Neural cell (in vitro differentiated cells): ENCODE measurements at regions not wholly inside any gene's neighbourhood (a gene's known extent, or its start where the extent isn't known, plus 50 kb on each side); places are given as distances from the start of the nearest gene placed in this dataset.

ENCODE experiments used
- H2AFZ ChIP-seq: fragments of 200-600, 300-800 bp; sonication (generic), shearing (Covaris generic); 2 replicates; pipeline ENCODE4 v1.6.0; 2014; ENCODE audit warnings: low read depth, mild to moderate bottlenecking, antibody characterized with exemption, low read length, moderate library complexity
- H3F3A ChIP-seq: fragments of 200-600 bp; shearing (Covaris generic); 2 replicates; pipeline ENCODE4 v1.6.1; 2016; ENCODE audit warnings: mild to moderate bottlenecking, moderate library complexity, mixed read lengths, antibody characterized with exemption, low read length; ENCODE audit not compliant: insufficient read depth, poor library complexity, severe bottlenecking
- H3K27ac ChIP-seq: fragments of 200-600, 300-800 bp; sonication (generic), shearing (Covaris generic); 2 replicates; pipeline ENCODE4 v1.5.1; 2014; ENCODE audit warnings: mild to moderate bottlenecking, low read length, moderate library complexity
- H3K27me3 ChIP-seq: fragments of 300-800, 200-600 bp; sonication (generic), shearing (Covaris generic); 2 replicates; pipeline ENCODE4 v1.6.0; 2014; ENCODE audit warnings: mild to moderate bottlenecking, low read depth, low read length, moderate library complexity; ENCODE audit not compliant: insufficient read depth
- H3K36me3 ChIP-seq: fragments of 300-800, 200-600 bp; sonication (generic), shearing (Covaris generic); 2 replicates; pipeline ENCODE4 v1.5.1; 2014; ENCODE audit warnings: mild to moderate bottlenecking, antibody characterized with exemption, low read length, moderate library complexity; ENCODE audit not compliant: insufficient read depth
- H3K4me2 ChIP-seq: fragments of 300-800, 200-600 bp; sonication (generic), shearing (Covaris generic); 2 replicates; pipeline ENCODE4 v1.6.0; 2014; ENCODE audit warnings: mild to moderate bottlenecking, low read length
- H3K4me3 ChIP-seq: fragments of 300-800, 200-600 bp; sonication (generic), shearing (Covaris generic); 2 replicates; pipeline ENCODE4 v1.5.1; 2014; ENCODE audit warnings: mild to moderate bottlenecking, low read length, moderate library complexity
- H3K79me2 ChIP-seq: fragments of 200-600 bp; shearing (Covaris generic); replicated peaks from 2 replicates; pipeline ENCODE4 v1.6.0; 2014; ENCODE audit warnings: mild to moderate bottlenecking, low read length, moderate library complexity; ENCODE audit not compliant: insufficient read depth
- H3K9ac ChIP-seq: fragments of 300-800, 200-600 bp; sonication (generic), shearing (Covaris generic); 2 replicates; pipeline ENCODE4 v1.6.1; 2016; ENCODE audit warnings: mild to moderate bottlenecking, low read length, mixed read lengths
- H3K9me2 ChIP-seq: fragments of 200-600 bp; shearing (Covaris generic); 2 replicates; pipeline ENCODE4 v1.6.1; 2016; ENCODE audit warnings: mild to moderate bottlenecking, low read length, mixed read lengths; ENCODE audit not compliant: insufficient read depth
- H3K9me3 ChIP-seq: fragments of 200-600, 300-800 bp; sonication (generic), shearing (Covaris generic); 2 replicates; pipeline ENCODE4 v1.6.1; 2016; ENCODE audit warnings: mild to moderate bottlenecking, mixed run types, low read length, moderate library complexity, mixed read lengths
- H4K20me1 ChIP-seq: fragments of 200-600 bp; shearing (Covaris generic); 2 replicates; pipeline ENCODE4 v1.6.1; 2016; ENCODE audit warnings: mild to moderate bottlenecking, mixed run types; ENCODE audit not compliant: insufficient read depth
- CTCF ChIP-seq: fragments of 450-650 bp; IDR thresholded peaks from 2 replicates; pipeline ENCODE4 v1.5.1; 2014; ENCODE audit warnings: antibody characterized with exemption, mild to moderate bottlenecking, moderate library complexity; ENCODE audit not compliant: poor library complexity, severe bottlenecking
- EP300 ChIP-seq: fragments of 450-650 bp; conservative IDR thresholded peaks from 2 replicates; pipeline ENCODE4 v1.6.1; 2014; ENCODE audit warnings: antibody characterized with exemption, mild to moderate bottlenecking, moderate library complexity; ENCODE audit not compliant: poor library complexity, severe bottlenecking
- EZH2 ChIP-seq: fragments of 200-600, 300-800 bp; shearing (Covaris generic), sonication (generic); IDR thresholded peaks from 2 replicates; pipeline ENCODE4 v1.6.1; 2014; ENCODE audit warnings: antibody characterized with exemption, low read length, borderline replicate concordance, mild to moderate bottlenecking; ENCODE audit not compliant: insufficient read depth, poor library complexity, severe bottlenecking
- MXI1 ChIP-seq: fragments of 450-650 bp; conservative IDR thresholded peaks from 2 replicates; pipeline ENCODE4 v1.6.1; 2014; ENCODE audit warnings: antibody characterized with exemption, mild to moderate bottlenecking; ENCODE audit not compliant: poor library complexity, severe bottlenecking
- POLR2AphosphoS5 ChIP-seq: IDR thresholded peaks from 2 replicates; pipeline ENCODE4 v1.6.1; 2012
- RAD21 ChIP-seq: fragments of 450-650 bp; conservative IDR thresholded peaks from 2 replicates; pipeline ENCODE4 v1.6.1; 2014; ENCODE audit warnings: antibody characterized with exemption, mild to moderate bottlenecking, moderate library complexity
- REST ChIP-seq: IDR thresholded peaks from 2 replicates; pipeline ENCODE4 v1.6.1; 2012; ENCODE audit warnings: borderline replicate concordance
- SMC3 ChIP-seq: fragments of 450-650 bp; conservative IDR thresholded peaks from 2 replicates; pipeline ENCODE4 v1.6.1; 2014; ENCODE audit warnings: antibody characterized with exemption, mild to moderate bottlenecking, moderate library complexity; ENCODE audit not compliant: poor library complexity
- TAF1 ChIP-seq: IDR thresholded peaks from 2 replicates; pipeline ENCODE4 v1.6.1; 2012; ENCODE audit warnings: low read depth

- Histone ChIP-seq H3K79me2 (no peaks in the 10 kb centered on the region), H3K27me3 (no peaks in the 10 kb centered on the region), H3K27ac (no peak overlapping the region), H3K9ac (no peak overlapping the region), H3K36me3 (no peaks in the 10 kb centered on the region), H3K4me2 (no peak overlapping the region), H3K4me3 (no peak overlapping the region), H3K9me2 (no peaks in the 10 kb centered on the region), H3F3A (no peaks in the 10 kb centered on the region), H2AFZ (no peak overlapping the region), H3K9me3 (no peaks in the 10 kb centered on the region), H4K20me1 (no peaks in the 10 kb centered on the region)
- TF ChIP-seq RAD21: no peak
- no peak for TF ChIP-seq POLR2AphosphoS5
- TF ChIP-seq MXI1: no peak
- no peak for TF ChIP-seq SMC3
- TF ChIP-seq REST: no peak
- TF ChIP-seq EZH2: no peak
- TF ChIP-seq CTCF: no peak
- TF ChIP-seq TAF1: no peak
- no peak for TF ChIP-seq EP300
These were observed 228.7 kb upstream of the SLC35B3 start for GRCh38 chr6:8664070-8664469.

- no peaks in the 10 kb centered on the region for H4K20me1 ChIP-seq
These were observed 224.3 kb upstream of the SLC35B3 start for GRCh38 chr6:8659404-8660189.

More at GRCh38 chr6:8659404-8660189, 224.3 kb upstream of the SLC35B3 start:
- Histone ChIP-seq H3K36me3 (no peaks in the 10 kb centered on the region), H3K27ac (no peak overlapping the region), H3K4me2 (no peak overlapping the region), H3F3A (no peaks in the 10 kb centered on the region), H3K79me2 (no peaks in the 10 kb centered on the region), H3K9ac (no peak overlapping the region), H3K4me3 (no peak overlapping the region), H2AFZ (no peak overlapping the region), H3K27me3 (no peaks in the 10 kb centered on the region), H3K9me3 (no peaks in the 10 kb centered on the region), H3K9me2 (no peaks in the 10 kb centered on the region)
- TF ChIP-seq SMC3: no peak
- no peak for TF ChIP-seq EZH2
- no peak for TF ChIP-seq TAF1
- TF ChIP-seq RAD21: no peak
- no peak for TF ChIP-seq REST
- no peak for TF ChIP-seq CTCF
- no peak for TF ChIP-seq POLR2AphosphoS5
- no peak for TF ChIP-seq EP300
- no peak for TF ChIP-seq MXI1
